ENCODE measurements at regions not wholly inside any gene's neighbourhood (a gene's known extent, or its start where the extent isn't known, plus 50 kb on each side); places are given as distances from the start of the nearest gene placed in this dataset.

GRCh38 chr17:45703348-45703747 lies 80.8 kb upstream of the CRHR1 start:
- no peaks in the 10 kb centered on the region for H3K36me3 ChIP-seq (ENCODE audit: control insufficient read depth in 3 of 3, insufficient read depth in 2 of 3, low read depth in 1 of 3, low read length in 3 of 3)
- H3K4me3 ChIP-seq (ENCODE audit: low read depth in 1 of 3, low read length in 3 of 3), result no peak overlapping the region
- DNase-seq (no peak), FAIRE-seq (no peak)
- no peaks in the 10 kb centered on the region for H3K4me1 ChIP-seq (ENCODE audit: control insufficient read depth in 3 of 3, insufficient read depth in 2 of 3, low read depth in 1 of 3, low read length in 2 of 3)
- 36 to 49% (median 46%) methylated on average over 5 of the region's 5 CpGs for WGBS, 3 donors
- H3K9me3 ChIP-seq (ENCODE audit: control insufficient read depth in 2 of 2, insufficient read depth in 1 of 2, low read depth in 1 of 2, low read length in 1 of 2), result no peaks in the 10 kb centered on the region
- H3K27me3 ChIP-seq (ENCODE audit: control insufficient read depth in 3 of 3, insufficient read depth in 3 of 3, low read length in 3 of 3), result peaks cover 0 to 9% (median 7%) of the 10 kb centered on the region in 3 donors
- no peak overlapping the region for H3K27ac ChIP-seq (ENCODE audit: low read depth in 1 of 3, low read length in 2 of 3)

GRCh38 chr17:45703806-45704205 lies 80.3 kb upstream of the CRHR1 start:
- H3K4me1 ChIP-seq (ENCODE audit: control insufficient read depth in 3 of 3, insufficient read depth in 2 of 3, low read depth in 1 of 3, low read length in 2 of 3), result no peaks in the 10 kb centered on the region
- no peaks in the 10 kb centered on the region for H3K9me3 ChIP-seq (ENCODE audit: control insufficient read depth in 2 of 2, insufficient read depth in 1 of 2, low read depth in 1 of 2, low read length in 1 of 2)
- WGBS, 3 donors, result 84 to 92% (median 88%) methylated on average over 1 of the region's 1 CpG
- H3K36me3 ChIP-seq (ENCODE audit: control insufficient read depth in 3 of 3, insufficient read depth in 2 of 3, low read depth in 1 of 3, low read length in 3 of 3), result no peaks in the 10 kb centered on the region
- no peak overlapping the region for H3K4me3 ChIP-seq (ENCODE audit: low read depth in 1 of 3, low read length in 3 of 3)
- DNase-seq (no peak), FAIRE-seq (no peak)
- peaks cover 0 to 10% (median 7%) of the 10 kb centered on the region in 3 donors for H3K27me3 ChIP-seq (ENCODE audit: control insufficient read depth in 3 of 3, insufficient read depth in 3 of 3, low read length in 3 of 3)
- no peak overlapping the region for H3K27ac ChIP-seq (ENCODE audit: low read depth in 1 of 3, low read length in 2 of 3)

DNA sequence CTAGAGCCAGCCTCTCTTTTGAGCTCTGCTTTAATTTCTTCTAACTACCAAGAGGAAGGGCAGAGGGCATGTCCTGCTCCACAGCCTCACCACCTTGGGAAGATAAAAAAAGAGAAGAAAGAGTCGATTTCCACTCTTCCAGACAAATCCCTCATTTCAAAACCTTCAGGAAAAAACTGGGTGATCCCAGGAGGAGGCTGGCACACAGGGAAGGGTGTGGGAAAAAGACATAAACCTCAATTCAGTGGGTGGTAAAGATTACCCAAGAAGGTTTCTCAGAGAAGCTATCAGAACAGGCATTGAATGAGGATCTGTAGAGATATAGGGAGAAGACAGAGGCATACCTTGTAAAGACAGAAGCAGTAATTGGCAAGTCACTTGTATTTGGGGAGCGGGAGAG lies 79.9 kb upstream of the CRHR1 start:
- no peak for DNase-seq
- Histone ChIP-seq H3K9me3 (ENCODE audit: control insufficient read depth in 2 of 2, insufficient read depth in 1 of 2, low read depth in 1 of 2, low read length in 1 of 2) (no peaks in the 10 kb centered on the region), H3K36me3 (ENCODE audit: control insufficient read depth in 3 of 3, insufficient read depth in 2 of 3, low read depth in 1 of 3, low read length in 3 of 3) (no peaks in the 10 kb centered on the region), H3K4me1 (ENCODE audit: control insufficient read depth in 3 of 3, insufficient read depth in 2 of 3, low read depth in 1 of 3, low read length in 2 of 3) (no peaks in the 10 kb centered on the region), H3K4me3 (ENCODE audit: low read depth in 1 of 3, low read length in 3 of 3) (no peak overlapping the region), H3K27me3 (ENCODE audit: control insufficient read depth in 3 of 3, insufficient read depth in 3 of 3, low read length in 3 of 3) (peaks cover 0 to 10% (median 6%) of the 10 kb centered on the region in 3 donors), H3K27ac (ENCODE audit: low read depth in 1 of 3, low read length in 2 of 3) (no peak overlapping the region)
- no peak for FAIRE-seq
- 44 to 53% (median 51%) methylated on average over 2 of the region's 2 CpGs for WGBS, 3 donors

DNA sequence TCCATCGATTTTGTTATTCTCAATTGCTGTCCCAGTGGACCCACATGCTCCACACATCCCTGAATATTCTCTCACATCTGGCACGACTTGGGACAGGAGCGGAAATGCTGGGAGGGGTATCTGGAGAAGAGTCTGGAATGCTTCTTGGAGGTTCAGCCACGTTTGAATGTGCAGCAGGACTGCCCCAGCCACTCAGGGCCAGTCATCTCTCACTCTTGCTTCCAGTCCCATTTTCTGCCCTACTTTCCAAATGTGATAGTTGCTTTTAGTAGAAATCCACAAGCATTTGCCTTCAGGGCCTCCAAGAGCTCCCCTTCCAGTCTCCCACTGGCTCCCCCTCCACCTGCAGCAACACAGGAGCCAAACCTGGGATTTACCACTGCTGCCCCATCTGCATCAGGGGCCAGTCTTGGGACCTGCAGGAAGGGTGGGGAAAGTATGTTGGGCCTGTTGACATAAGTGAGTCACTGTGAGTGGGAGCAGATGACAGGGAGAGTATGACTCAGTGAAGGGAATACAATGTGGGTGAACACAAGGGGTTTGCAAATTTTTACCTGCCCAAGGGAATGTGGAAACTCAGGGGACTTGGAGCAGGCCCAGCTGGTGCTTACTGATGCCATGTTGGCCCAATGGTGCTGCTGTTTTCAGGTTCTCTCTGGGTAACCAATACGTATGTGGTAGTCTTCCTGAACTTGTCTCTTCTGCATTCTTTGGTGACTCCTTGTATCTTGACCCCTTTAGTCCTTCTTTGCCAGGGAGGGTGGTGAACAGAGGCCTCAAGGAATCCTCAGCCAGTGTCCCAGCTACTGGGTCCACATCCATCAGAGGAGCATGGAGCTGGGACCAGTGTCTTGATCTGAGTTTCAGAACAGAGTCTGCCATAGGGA lies 78.8 kb upstream of the CRHR1 start:
- FAIRE-seq (no peak), DNase-seq (no peak)
- no peak overlapping the region for H3K27ac ChIP-seq (ENCODE audit: low read depth in 1 of 3, low read length in 2 of 3)
- no peaks in the 10 kb centered on the region for H3K36me3 ChIP-seq (ENCODE audit: control insufficient read depth in 3 of 3, insufficient read depth in 2 of 3, low read depth in 1 of 3, low read length in 3 of 3)
- peaks cover 0 to 10% (median 0%) of the 10 kb centered on the region in 3 donors for H3K27me3 ChIP-seq (ENCODE audit: control insufficient read depth in 3 of 3, insufficient read depth in 3 of 3, low read length in 3 of 3)
- WGBS, 3 donors, result 52 to 63% (median 53%) methylated on average over 5 of the region's 5 CpGs
- H3K4me3 ChIP-seq (ENCODE audit: low read depth in 1 of 3, low read length in 3 of 3), result no peak overlapping the region
- H3K9me3 ChIP-seq (ENCODE audit: control insufficient read depth in 2 of 2, insufficient read depth in 1 of 2, low read depth in 1 of 2, low read length in 1 of 2), result no peaks in the 10 kb centered on the region
- H3K4me1 ChIP-seq (ENCODE audit: control insufficient read depth in 3 of 3, insufficient read depth in 2 of 3, low read depth in 1 of 3, low read length in 2 of 3), result no peaks in the 10 kb centered on the region

DNA sequence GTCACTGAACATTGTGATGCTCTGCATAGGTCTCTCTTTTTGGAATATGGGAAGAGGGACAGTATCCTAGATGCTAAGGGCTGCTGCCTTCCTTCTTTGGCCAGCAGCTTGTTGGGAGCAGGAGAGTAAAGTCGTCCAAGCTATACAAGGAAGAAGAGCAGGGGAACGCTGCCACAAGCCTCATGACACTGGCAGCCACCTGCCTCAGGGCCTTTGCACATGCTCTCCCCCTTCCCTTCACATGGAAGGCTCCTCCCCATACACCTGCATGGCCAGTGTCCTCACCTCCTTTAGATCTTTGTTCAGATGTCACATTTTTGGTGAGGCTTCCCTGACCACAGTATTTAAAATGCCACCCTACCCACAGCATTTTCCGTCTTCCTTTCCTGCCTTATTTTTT lies 78.1 kb upstream of the CRHR1 start:
- H3K27me3 ChIP-seq (ENCODE audit: control insufficient read depth in 3 of 3, insufficient read depth in 3 of 3, low read length in 3 of 3), result peaks cover 0 to 8% (median 0%) of the 10 kb centered on the region in 3 donors

DNA sequence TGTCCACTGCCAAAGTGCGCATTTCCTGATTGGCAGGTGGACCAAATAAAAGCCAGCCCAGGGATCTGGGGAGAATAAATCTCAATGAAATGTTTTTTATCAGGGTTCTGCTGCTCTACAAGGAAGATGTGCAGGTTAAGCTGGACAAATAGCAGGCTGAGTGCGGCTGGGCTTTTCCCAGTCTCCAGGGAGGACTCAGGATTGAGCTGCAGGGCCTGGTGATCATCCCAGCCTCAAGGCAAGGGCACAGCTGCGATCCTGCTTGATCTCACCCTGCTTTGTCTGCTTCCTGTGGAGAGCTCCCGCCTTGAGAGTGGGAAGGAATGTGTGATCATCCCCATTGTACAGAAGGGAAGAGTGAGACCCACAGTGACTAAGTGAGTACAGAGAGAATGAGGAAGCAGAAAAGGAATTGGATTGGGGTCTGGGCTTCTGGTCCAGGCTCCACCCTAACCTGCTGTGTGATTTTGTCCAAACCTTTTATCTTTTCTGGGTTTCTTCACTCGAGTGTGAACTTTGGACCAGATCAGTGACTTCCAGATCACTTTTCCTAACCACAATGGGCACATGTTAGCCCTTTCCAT lies 75.3 kb upstream of the CRHR1 start:
- H3K9me3 ChIP-seq (ENCODE audit: control insufficient read depth in 2 of 2, insufficient read depth in 1 of 2, low read depth in 1 of 2, low read length in 1 of 2), result no peaks in the 10 kb centered on the region
- no peaks in the 10 kb centered on the region for H3K36me3 ChIP-seq (ENCODE audit: control insufficient read depth in 3 of 3, insufficient read depth in 2 of 3, low read depth in 1 of 3, low read length in 3 of 3)
- 57 to 68% (median 59%) methylated on average over 5 of the region's 5 CpGs for WGBS, 3 donors
- FAIRE-seq (no peak), DNase-seq (no peak)
- H3K4me3 ChIP-seq (ENCODE audit: low read depth in 1 of 3, low read length in 3 of 3), result no peak overlapping the region
- no peak overlapping the region for H3K27ac ChIP-seq (ENCODE audit: low read depth in 1 of 3, low read length in 2 of 3)
- no peaks in the 10 kb centered on the region for H3K4me1 ChIP-seq (ENCODE audit: control insufficient read depth in 3 of 3, insufficient read depth in 2 of 3, low read depth in 1 of 3, low read length in 2 of 3)
- H3K27me3 ChIP-seq (ENCODE audit: control insufficient read depth in 3 of 3, insufficient read depth in 3 of 3, low read length in 3 of 3), result peaks cover 0 to 11% (median 4%) of the 10 kb centered on the region in 3 donors

More for the DNA sequence above, 78.1 kb upstream of the CRHR1 start:
- no peaks in the 10 kb centered on the region for H3K9me3 ChIP-seq (ENCODE audit: control insufficient read depth in 2 of 2, insufficient read depth in 1 of 2, low read depth in 1 of 2, low read length in 1 of 2)
- no peaks in the 10 kb centered on the region for H3K4me1 ChIP-seq (ENCODE audit: control insufficient read depth in 3 of 3, insufficient read depth in 2 of 3, low read depth in 1 of 3, low read length in 2 of 3)
- no peak overlapping the region for H3K4me3 ChIP-seq (ENCODE audit: low read depth in 1 of 3, low read length in 3 of 3)
- H3K27ac ChIP-seq (ENCODE audit: low read depth in 1 of 3, low read length in 2 of 3), result no peak overlapping the region
- FAIRE-seq (no peak), DNase-seq (no peak)
- no peaks in the 10 kb centered on the region for H3K36me3 ChIP-seq (ENCODE audit: control insufficient read depth in 3 of 3, insufficient read depth in 2 of 3, low read depth in 1 of 3, low read length in 3 of 3)
- 63 to 85% (median 80%) methylated on average over 3 of the region's 3 CpGs for WGBS, 3 donors

DNA sequence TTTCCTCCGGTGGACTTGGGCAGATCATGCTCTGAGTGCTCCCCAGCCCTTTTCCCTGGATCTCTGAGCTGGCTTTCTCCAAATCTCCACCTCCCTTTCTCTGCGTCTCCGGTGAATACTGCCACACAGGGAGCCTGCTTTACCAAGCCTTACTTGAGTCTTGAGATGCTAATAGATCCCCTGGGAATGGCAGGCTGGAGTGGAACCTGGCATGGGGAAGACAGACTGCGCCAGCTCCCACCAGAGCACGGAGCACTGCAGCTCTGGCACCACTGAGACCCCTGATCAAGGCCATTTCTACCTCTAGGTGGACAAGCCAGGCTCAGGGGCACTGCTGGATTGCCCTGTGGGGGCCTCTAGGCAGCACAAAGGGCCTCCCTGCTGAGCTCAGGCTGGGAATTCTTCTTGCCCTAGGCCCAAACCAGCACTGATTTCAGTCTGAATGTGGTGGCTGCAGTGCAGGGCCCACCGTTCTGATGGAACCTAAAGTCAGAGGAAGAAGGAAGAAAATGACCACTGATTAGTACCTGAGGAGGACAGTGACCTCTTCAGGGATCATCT lies 74.3 kb upstream of the CRHR1 start:
- Histone ChIP-seq H3K9me3 (ENCODE audit: control insufficient read depth in 2 of 2, insufficient read depth in 1 of 2, low read depth in 1 of 2, low read length in 1 of 2) (no peaks in the 10 kb centered on the region), H3K27ac (ENCODE audit: low read depth in 1 of 3, low read length in 2 of 3) (no peak overlapping the region), H3K4me3 (ENCODE audit: low read depth in 1 of 3, low read length in 3 of 3) (no peak overlapping the region), H3K36me3 (ENCODE audit: control insufficient read depth in 3 of 3, insufficient read depth in 2 of 3, low read depth in 1 of 3, low read length in 3 of 3) (no peaks in the 10 kb centered on the region), H3K27me3 (ENCODE audit: control insufficient read depth in 3 of 3, insufficient read depth in 3 of 3, low read length in 3 of 3) (peaks cover 0 to 9% (median 4%) of the 10 kb centered on the region in 3 donors), H3K4me1 (ENCODE audit: control insufficient read depth in 3 of 3, insufficient read depth in 2 of 3, low read depth in 1 of 3, low read length in 2 of 3) (no peaks in the 10 kb centered on the region)
- 63 to 80% (median 77%) methylated on average over 6 of the region's 6 CpGs for WGBS, 3 donors
- FAIRE-seq, result no peak
- no peak for DNase-seq

DNA sequence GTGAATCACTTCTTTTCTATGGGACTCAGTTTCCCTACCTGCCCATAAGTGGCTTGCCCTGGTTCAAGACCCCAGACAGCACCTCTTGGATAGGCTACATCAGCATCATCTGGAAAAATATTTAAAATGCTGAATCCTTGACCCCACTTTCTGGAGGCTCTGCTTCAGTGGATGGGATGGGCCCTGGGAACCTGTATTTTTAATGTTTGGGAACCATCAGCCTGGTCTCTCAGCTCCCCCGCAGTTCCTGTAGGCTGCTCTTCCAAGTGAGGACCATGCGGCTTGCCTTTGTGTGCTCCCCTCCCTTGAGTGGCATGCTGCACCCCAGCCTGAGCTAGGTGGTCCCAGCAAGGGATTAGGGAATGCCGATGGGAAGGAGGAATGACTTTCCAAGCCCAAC lies 68.3 kb upstream of the CRHR1 start:
- H3K4me3 ChIP-seq (ENCODE audit: low read depth in 1 of 3, low read length in 3 of 3), result no peak overlapping the region
- no peak overlapping the region for H3K27ac ChIP-seq (ENCODE audit: low read depth in 1 of 3, low read length in 2 of 3)
- no peaks in the 10 kb centered on the region for H3K36me3 ChIP-seq (ENCODE audit: control insufficient read depth in 3 of 3, insufficient read depth in 2 of 3, low read depth in 1 of 3, low read length in 3 of 3)
- H3K27me3 ChIP-seq (ENCODE audit: control insufficient read depth in 3 of 3, insufficient read depth in 3 of 3, low read length in 3 of 3), result peaks cover 0 to 17% (median 9%) of the 10 kb centered on the region in 3 donors
- no peaks in the 10 kb centered on the region for H3K4me1 ChIP-seq (ENCODE audit: control insufficient read depth in 3 of 3, insufficient read depth in 2 of 3, low read depth in 1 of 3, low read length in 2 of 3)
- FAIRE-seq (no peak), DNase-seq (no peak)
- H3K9me3 ChIP-seq (ENCODE audit: control insufficient read depth in 2 of 2, insufficient read depth in 1 of 2, low read depth in 1 of 2, low read length in 1 of 2), result peaks cover 0 to 2% of the 10 kb centered on the region in 2 donors
- WGBS, 3 donors, result 71 to 83% (median 73%) methylated on average over 3 of the region's 3 CpGs

All from small intestine (tissue), 7 donors.